A549 (cell line): ENCODE measurements at regions not wholly inside any gene's neighbourhood (a gene's known extent, or its start where the extent isn't known, plus 50 kb on each side); places are given as distances from the start of the nearest gene placed in this dataset.

ENCODE experiments used
- CTCF ChIP-seq: fragments of >200 bp; sonication (Bioruptor Twin); formaldehyde crosslinking; IDR thresholded peaks from 3 replicates; pipeline ENCODE4 v1.5.1; 2016
- EP300 ChIP-seq, 2 experiments: fragments of >200 bp; sonication (Bioruptor Twin); formaldehyde crosslinking; IDR thresholded peaks; 2 replicates in 1 of 2; 3 replicates in 1 of 2; pipeline ENCODE4 v1.6.1; 2016 to 2017
- ESRRA ChIP-seq: fragments of 150-350 bp; IDR thresholded peaks from 2 replicates; pipeline ENCODE4 v1.6.1; 2014; ENCODE audit warnings: mild to moderate bottlenecking, low read length, borderline replicate concordance
- JUNB ChIP-seq: fragments of >200 bp; sonication (Bioruptor Twin); formaldehyde crosslinking; IDR thresholded peaks from 2 replicates; pipeline ENCODE4 v1.6.1; 2016
- MAZ ChIP-seq: fragments of 150-350 bp; IDR thresholded peaks from 2 replicates; pipeline ENCODE4 v1.6.1; 2014; ENCODE audit warnings: antibody characterized with exemption, low read depth, low read length, borderline replicate concordance
- POLR2A ChIP-seq: IDR thresholded peaks from 2 replicates; pipeline ENCODE4 v1.6.1; 2012; ENCODE audit warnings: mild to moderate bottlenecking, low read length
- RFX5 ChIP-seq: fragments of 450-650 bp; IDR thresholded peaks from 2 replicates; pipeline ENCODE4 v1.7.1; 2014; ENCODE audit warnings: antibody characterized with exemption, mild to moderate bottlenecking, moderate library complexity

GRCh38 chr15:96582473-96582872, 252.0 kb downstream of the NR2F2 start:
- TF ChIP-seq CTCF (no peak), POLR2A (no peak), ESRRA (no peak), EP300 (IDR thresholded peaks at IDR 0.05) (no peak), JUNB (no peak), RFX5 (no peak), MAZ (no peak)
